ENCODE measurements at regions not wholly inside any gene's neighbourhood (a gene's known extent, or its start where the extent isn't known, plus 50 kb on each side); places are given as distances from the start of the nearest gene placed in this dataset.

- DNase-seq = peak; percentile 60 to 77
- Histone ChIP-seq H3K27me3 (no peaks in the 10 kb centered on the region), H3K27ac (peak overlapping the region in 2 of 3 donors; percentile 38), H3K9me3 (no peaks in the 10 kb centered on the region), H3K4me3 (replicated peaks in 1 of 3) (no peak overlapping the region), H3K4me1 (peaks cover 26 to 31% of the 10 kb centered on the region in 2 donors), H3K36me3 (no peaks in the 10 kb centered on the region)
- intact Hi-C loops (cut with DNase I) = no loop called here
- TF ChIP-seq, protein P1, sequence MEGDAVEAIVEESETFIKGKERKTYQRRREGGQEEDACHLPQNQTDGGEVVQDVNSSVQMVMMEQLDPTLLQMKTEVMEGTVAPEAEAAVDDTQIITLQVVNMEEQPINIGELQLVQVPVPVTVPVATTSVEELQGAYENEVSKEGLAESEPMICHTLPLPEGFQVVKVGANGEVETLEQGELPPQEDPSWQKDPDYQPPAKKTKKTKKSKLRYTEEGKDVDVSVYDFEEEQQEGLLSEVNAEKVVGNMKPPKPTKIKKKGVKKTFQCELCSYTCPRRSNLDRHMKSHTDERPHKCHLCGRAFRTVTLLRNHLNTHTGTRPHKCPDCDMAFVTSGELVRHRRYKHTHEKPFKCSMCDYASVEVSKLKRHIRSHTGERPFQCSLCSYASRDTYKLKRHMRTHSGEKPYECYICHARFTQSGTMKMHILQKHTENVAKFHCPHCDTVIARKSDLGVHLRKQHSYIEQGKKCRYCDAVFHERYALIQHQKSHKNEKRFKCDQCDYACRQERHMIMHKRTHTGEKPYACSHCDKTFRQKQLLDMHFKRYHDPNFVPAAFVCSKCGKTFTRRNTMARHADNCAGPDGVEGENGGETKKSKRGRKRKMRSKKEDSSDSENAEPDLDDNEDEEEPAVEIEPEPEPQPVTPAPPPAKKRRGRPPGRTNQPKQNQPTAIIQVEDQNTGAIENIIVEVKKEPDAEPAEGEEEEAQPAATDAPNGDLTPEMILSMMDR (IDR thresholded peaks at IDR 0.05) = no peak
- TF ChIP-seq POLR2A (IDR thresholded peaks at IDR 0.05) = no peak
- 31 to 33% methylated on average over 9 of the region's 9 CpGs for WGBS, 2 donors
Measured at GRCh38 chr5:124570285-124571035, 176.0 kb downstream of the ZNF608 start.

DNA sequence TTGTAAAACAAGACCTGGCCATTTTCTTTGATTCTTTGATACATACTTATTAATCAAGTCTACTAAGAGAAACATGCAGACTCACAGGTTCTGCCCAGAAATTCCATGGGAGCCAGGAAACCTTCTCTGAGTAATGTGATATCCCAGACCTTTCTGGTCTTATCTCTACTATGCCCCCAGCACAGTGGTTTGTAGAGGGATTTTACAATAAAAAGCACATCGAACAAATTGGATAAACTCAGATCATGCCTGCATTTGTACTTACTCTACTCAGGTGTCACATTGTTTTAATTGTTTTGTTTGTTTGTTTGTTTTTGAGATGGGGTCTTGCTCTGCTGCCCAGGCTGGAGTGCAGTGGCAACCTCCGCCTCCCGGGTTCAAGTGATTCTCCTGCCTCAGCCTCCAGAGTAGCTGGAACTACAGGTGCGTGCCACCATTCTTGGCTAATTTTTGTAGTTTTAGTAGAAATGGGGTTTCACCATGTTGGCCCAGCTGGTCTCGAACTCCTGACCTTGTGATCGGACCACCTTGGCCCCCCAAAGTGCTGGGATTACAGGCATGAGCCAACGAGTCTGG is 179.5 kb downstream of the ZNF608 start:
- no peak for DNase-seq
- Histone ChIP-seq H3K9me3 (no peaks in the 10 kb centered on the region), H3K4me1 (peaks cover 6 to 9% of the 10 kb centered on the region in 2 donors), H3K36me3 (no peaks in the 10 kb centered on the region), H3K27me3 (no peaks in the 10 kb centered on the region), H3K4me3 (replicated peaks in 1 of 3) (no peak overlapping the region), H3K27ac (no peak overlapping the region)
- no peak for TF ChIP-seq POLR2A (IDR thresholded peaks at IDR 0.05)
- WGBS, 2 donors = 94 to 96% methylated on average over 7 of the region's 7 CpGs
- intact Hi-C loops (cut with DNase I) = no loop called here

DNA sequence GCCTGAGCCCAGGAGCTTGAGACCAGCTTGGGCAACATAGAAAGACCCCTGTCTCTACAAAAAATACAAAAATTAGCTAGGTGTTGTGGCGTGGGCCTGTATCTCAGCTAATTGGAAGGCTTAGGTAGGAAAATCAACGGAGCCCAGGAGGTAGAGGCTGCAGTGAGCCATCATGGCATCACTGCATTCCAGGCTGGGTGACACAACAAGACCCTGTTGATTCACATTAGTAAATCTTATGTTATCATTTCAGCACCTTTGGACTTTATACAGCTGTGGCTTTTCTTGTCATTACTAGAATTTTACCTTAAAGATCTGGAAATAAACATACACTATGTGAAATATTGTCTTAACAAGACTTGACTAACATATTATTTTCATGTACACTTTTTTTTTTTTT is 185.0 kb downstream of the ZNF608 start:
- Histone ChIP-seq H3K27ac (no peak overlapping the region), H3K9me3 (no peaks in the 10 kb centered on the region), H3K36me3 (no peaks in the 10 kb centered on the region), H3K27me3 (no peaks in the 10 kb centered on the region), H3K4me3 (replicated peaks in 1 of 3) (no peak overlapping the region), H3K4me1 (no peaks in the 10 kb centered on the region)
- WGBS, 2 donors = 92 to 96% methylated on average over 2 of the region's 2 CpGs
- TF ChIP-seq POLR2A (IDR thresholded peaks at IDR 0.05) = no peak
- TF ChIP-seq, protein P1 (IDR thresholded peaks at IDR 0.05) = no peak
- intact Hi-C loops (cut with DNase I) = no loop called here
- DNase-seq = no peak

DNA sequence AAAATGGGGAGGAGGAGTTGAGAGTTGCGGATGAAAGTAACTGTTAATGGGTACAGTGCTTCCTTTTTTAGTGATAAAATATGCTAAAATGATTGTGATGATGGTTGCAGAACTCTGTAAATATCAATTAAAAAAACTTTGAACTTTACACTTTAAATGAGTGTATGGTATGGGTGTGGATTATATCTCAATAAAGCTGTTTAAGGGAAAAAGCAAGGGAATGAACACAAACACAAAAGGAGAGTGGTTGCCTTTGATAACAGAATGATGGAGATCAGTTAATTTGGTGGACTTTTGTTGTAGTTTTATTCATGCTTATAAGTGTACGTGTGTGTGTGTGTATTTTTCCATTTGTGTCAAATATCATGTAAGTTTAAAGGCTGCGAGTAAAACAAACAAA is 186.1 kb downstream of the ZNF608 start:
- TF ChIP-seq POLR2A (IDR thresholded peaks at IDR 0.05) = no peak
- TF ChIP-seq, protein P1 (IDR thresholded peaks at IDR 0.05) = no peak
- DNase-seq = no peak
- Histone ChIP-seq H3K27me3 (no peaks in the 10 kb centered on the region), H3K36me3 (no peaks in the 10 kb centered on the region), H3K9me3 (no peaks in the 10 kb centered on the region), H3K4me3 (replicated peaks in 1 of 3) (no peak overlapping the region), H3K4me1 (no peaks in the 10 kb centered on the region), H3K27ac (no peak overlapping the region)
- intact Hi-C loops (cut with DNase I) = no loop called here
- WGBS, 2 donors = 82 to 97% methylated on average over 3 of the region's 3 CpGs

DNA sequence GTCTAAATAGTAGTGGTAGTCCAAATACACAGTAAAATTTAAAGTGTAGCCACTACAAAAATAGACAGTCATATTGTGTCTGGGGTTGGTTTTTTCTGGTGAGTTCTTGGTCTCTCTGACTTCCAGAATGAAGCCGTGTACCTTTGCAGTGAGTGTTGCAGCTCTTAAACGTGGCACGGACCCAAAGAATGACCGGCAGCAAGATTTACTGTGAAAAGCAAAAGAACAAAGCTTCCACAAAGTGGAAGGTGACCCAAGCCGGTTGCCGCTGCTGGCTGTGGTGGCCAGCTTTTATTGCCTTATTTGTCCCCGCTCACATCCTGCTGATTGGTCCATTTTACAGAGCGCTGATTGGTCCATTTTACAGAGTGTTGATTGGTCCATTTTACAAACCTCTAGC is 188.7 kb downstream of the ZNF608 start:
- no peaks in the 10 kb centered on the region for H3K27me3 ChIP-seq
- TF ChIP-seq, protein P1 (IDR thresholded peaks at IDR 0.05) = no peak
- no peak for TF ChIP-seq POLR2A (IDR thresholded peaks at IDR 0.05)
- DNase-seq = peak; percentile 43 to 70
- H3K9me3 ChIP-seq = no peaks in the 10 kb centered on the region
- intact Hi-C loops (cut with DNase I) = no loop called here
- H3K4me1 ChIP-seq = peaks cover 0 to 3% of the 10 kb centered on the region in 2 donors
- no peaks in the 10 kb centered on the region for H3K36me3 ChIP-seq
- H3K4me3 ChIP-seq (replicated peaks in 1 of 3) = no peak overlapping the region
- H3K27ac ChIP-seq = no peak overlapping the region
- 63 to 66% methylated on average over 8 of the region's 8 CpGs for WGBS, 2 donors

Measured in thyroid gland (tissue), 4 donors.